ENCODE measurements at regions not wholly inside any gene's neighbourhood (a gene's known extent, or its start where the extent isn't known, plus 50 kb on each side); places are given as distances from the start of the nearest gene placed in this dataset.

DNA sequence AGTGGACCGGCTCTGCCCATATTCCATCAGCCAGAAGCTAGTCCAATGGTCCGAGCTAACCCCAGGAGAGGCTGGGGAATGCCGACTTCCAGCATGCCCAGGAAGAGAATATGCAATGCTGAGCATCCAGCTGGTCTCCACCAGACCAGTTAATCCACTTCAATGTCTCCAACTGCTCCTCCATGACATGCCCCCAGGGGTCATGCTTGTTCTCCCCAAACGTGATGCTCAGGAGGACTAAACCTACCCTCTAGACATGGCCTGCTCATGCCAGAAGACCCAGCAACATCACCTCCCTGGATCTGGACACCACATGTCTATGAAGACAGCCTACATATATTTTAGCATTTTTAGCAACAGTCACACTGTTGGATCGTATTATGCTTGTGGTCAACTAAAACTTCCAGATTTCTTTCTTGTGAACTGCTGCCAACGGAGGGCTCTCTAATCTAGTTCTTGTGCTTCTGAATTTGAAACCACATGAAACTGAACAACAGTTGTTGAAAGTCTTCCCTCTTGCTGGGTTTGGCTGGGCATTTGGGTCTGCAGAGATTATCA lies 245.1 kb downstream of the SOX9 start:
- H2AFZ ChIP-seq (ENCODE audit: insufficient read depth, low read depth, low read length, poor library complexity, severe bottlenecking): no peak overlapping the region

DNA sequence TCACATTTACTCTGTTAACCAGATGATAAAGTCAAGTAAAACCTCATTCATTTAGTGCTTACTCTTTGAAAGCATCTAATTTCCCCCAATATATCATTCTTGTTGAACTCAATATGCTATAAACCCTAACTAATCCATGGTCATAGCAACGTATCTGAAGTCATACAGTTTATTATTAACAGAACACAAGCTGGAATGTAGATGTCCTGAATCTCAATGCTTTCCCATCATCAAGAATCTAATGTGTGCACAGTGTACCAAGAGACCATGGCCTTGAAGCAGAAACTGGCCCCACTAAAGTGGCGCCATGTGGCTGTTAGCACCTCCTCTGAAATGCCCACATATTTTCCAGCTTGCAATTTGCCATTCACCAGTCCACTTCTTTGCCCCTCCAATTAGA lies 245.8 kb downstream of the SOX9 start:
- Mint-ChIP-seq H3K36me3 (no peaks in the 10 kb centered on the region), H3K27ac (no peak overlapping the region), H3K4me1 (no peaks in the 10 kb centered on the region), H3K9me3 (peaks cover 2 to 23% (median 11%) of the 10 kb centered on the region in 7 donors), H3K27me3 (ENCODE audit: low read depth in 3 of 3) (peaks cover 0 to 1% (median 0%) of the 10 kb centered on the region in 3 donors), H3K4me3 (no peak overlapping the region)
- WGBS (ENCODE audit: insufficient coverage): 67% methylated on average over 1 of the region's 2 CpGs
- Histone ChIP-seq H4K20me1 (ENCODE audit: insufficient read depth, low read length) (no peaks in the 10 kb centered on the region), H3K27ac (ENCODE audit: low read depth in 1 of 2, low read length in 2 of 2) (no peak overlapping the region), H3K4me1 (ENCODE audit: control insufficient read depth in 1 of 2, insufficient read depth in 2 of 2, low read length in 2 of 2) (no peaks in the 10 kb centered on the region), H3K9me3 (replicated peaks in 1 of 2; ENCODE audit: control insufficient read depth in 1 of 2, insufficient read depth in 1 of 2, low read length in 2 of 2) (peaks cover 0 to 3% of the 10 kb centered on the region in 2 donors), H3K36me3 (replicated peaks in 1 of 2; ENCODE audit: control insufficient read depth in 1 of 2, insufficient read depth in 2 of 2, low read length in 2 of 2) (no peaks in the 10 kb centered on the region), H2AFZ (ENCODE audit: insufficient read depth, low read depth, low read length, poor library complexity, severe bottlenecking) (no peak overlapping the region), H3K27me3 (ENCODE audit: control insufficient read depth in 2 of 2, insufficient read depth in 2 of 2, low read length in 2 of 2) (no peaks in the 10 kb centered on the region), H3K4me3 (replicated peaks in 1 of 3; ENCODE audit: low read depth in 2 of 3, low read length in 3 of 3) (no peak overlapping the region), H3K79me2 (ENCODE audit: insufficient read depth, low read length) (no peaks in the 10 kb centered on the region), H3K4me2 (replicated peaks; ENCODE audit: extremely low read depth, low read length, poor library complexity, severe bottlenecking) (no peak overlapping the region), H3K9ac (ENCODE audit: insufficient read depth, low read length, poor library complexity, severe bottlenecking) (no peak overlapping the region)
- TF ChIP-seq, protein P1, sequence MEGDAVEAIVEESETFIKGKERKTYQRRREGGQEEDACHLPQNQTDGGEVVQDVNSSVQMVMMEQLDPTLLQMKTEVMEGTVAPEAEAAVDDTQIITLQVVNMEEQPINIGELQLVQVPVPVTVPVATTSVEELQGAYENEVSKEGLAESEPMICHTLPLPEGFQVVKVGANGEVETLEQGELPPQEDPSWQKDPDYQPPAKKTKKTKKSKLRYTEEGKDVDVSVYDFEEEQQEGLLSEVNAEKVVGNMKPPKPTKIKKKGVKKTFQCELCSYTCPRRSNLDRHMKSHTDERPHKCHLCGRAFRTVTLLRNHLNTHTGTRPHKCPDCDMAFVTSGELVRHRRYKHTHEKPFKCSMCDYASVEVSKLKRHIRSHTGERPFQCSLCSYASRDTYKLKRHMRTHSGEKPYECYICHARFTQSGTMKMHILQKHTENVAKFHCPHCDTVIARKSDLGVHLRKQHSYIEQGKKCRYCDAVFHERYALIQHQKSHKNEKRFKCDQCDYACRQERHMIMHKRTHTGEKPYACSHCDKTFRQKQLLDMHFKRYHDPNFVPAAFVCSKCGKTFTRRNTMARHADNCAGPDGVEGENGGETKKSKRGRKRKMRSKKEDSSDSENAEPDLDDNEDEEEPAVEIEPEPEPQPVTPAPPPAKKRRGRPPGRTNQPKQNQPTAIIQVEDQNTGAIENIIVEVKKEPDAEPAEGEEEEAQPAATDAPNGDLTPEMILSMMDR (IDR thresholded peaks at IDR 0.05): no peak
- intact Hi-C loops (cut with micrococcal nuclease): no loop called here
- no peak for DNase-seq

More for the DNA sequence above, 245.1 kb downstream of the SOX9 start:
- no peak overlapping the region for H3K4me3 ChIP-seq (replicated peaks in 1 of 3; ENCODE audit: low read depth in 2 of 3, low read length in 3 of 3)
- no peaks in the 10 kb centered on the region for H3K79me2 ChIP-seq (ENCODE audit: insufficient read depth, low read length)
- H3K27ac Mint-ChIP-seq: no peak overlapping the region
- no peaks in the 10 kb centered on the region for H3K4me1 Mint-ChIP-seq
- H3K36me3 ChIP-seq (replicated peaks in 1 of 2; ENCODE audit: control insufficient read depth in 1 of 2, insufficient read depth in 2 of 2, low read length in 2 of 2): no peaks in the 10 kb centered on the region
- no peaks in the 10 kb centered on the region for H3K4me1 ChIP-seq (ENCODE audit: control insufficient read depth in 1 of 2, insufficient read depth in 2 of 2, low read length in 2 of 2)
- H3K27ac ChIP-seq (ENCODE audit: low read depth in 1 of 2, low read length in 2 of 2): no peak overlapping the region
- peaks cover 2 to 27% (median 14%) of the 10 kb centered on the region in 7 donors for H3K9me3 Mint-ChIP-seq
- no peak overlapping the region for H3K9ac ChIP-seq (ENCODE audit: insufficient read depth, low read length, poor library complexity, severe bottlenecking)
- TF ChIP-seq, protein P1 (IDR thresholded peaks at IDR 0.05): no peak
- H3K9me3 ChIP-seq (replicated peaks in 1 of 2; ENCODE audit: control insufficient read depth in 1 of 2, insufficient read depth in 1 of 2, low read length in 2 of 2): peaks cover 0 to 6% of the 10 kb centered on the region in 2 donors
- DNase-seq: no peak
- WGBS (ENCODE audit: insufficient coverage): 77% methylated on average over 5 of the region's 6 CpGs
- H3K27me3 Mint-ChIP-seq (ENCODE audit: low read depth in 3 of 3): peaks cover 0 to 1% (median 0%) of the 10 kb centered on the region in 3 donors
- no peaks in the 10 kb centered on the region for H3K27me3 ChIP-seq (ENCODE audit: control insufficient read depth in 2 of 2, insufficient read depth in 2 of 2, low read length in 2 of 2)
- intact Hi-C loops (cut with micrococcal nuclease): no loop called here
- H3K4me3 Mint-ChIP-seq: no peak overlapping the region
- no peaks in the 10 kb centered on the region for H4K20me1 ChIP-seq (ENCODE audit: insufficient read depth, low read length)
- no peaks in the 10 kb centered on the region for H3K36me3 Mint-ChIP-seq
- H3K4me2 ChIP-seq (replicated peaks; ENCODE audit: extremely low read depth, low read length, poor library complexity, severe bottlenecking): no peak overlapping the region
